SK-N-MC (cell line): ENCODE measurements at regions not wholly inside any gene's neighbourhood (a gene's known extent, or its start where the extent isn't known, plus 50 kb on each side); places are given as distances from the start of the nearest gene placed in this dataset.

ENCODE experiments used
- EZH2 ChIP-seq: fragments of 200-600 bp; sonication (generic); IDR thresholded peaks from one replicate; pipeline ENCODE4 v1.6.1; 2017; ENCODE audit warnings: antibody characterized with exemption
- FOXP2 ChIP-seq: optimal IDR thresholded peaks from 2 replicates; pipeline ENCODE3; 2011; ENCODE audit warnings: mild to moderate bottlenecking, moderate library complexity; ENCODE audit not compliant: insufficient read depth; ENCODE audit errors: extremely low read length, control extremely low read depth

- TF ChIP-seq EZH2 (no peak), FOXP2 (no peak)
Measured at GRCh38 chr10:9076066-9076465, 1021.6 kb downstream of the GATA3 start.
